GM21390 (cell line): ENCODE measurements at regions not wholly inside any gene's neighbourhood (a gene's known extent, or its start where the extent isn't known, plus 50 kb on each side); places are given as distances from the start of the nearest gene placed in this dataset.
"Not testable (repeated sequence)": the region's sequence is repeated elsewhere in the genome, so short reads cannot be mapped to it uniquely, and the experiment has no call there.

ENCODE experiments used
- ATAC-seq: cut with Tn5 transposase; IDR thresholded peaks from one replicate; pipeline ENCODE4 v1.9.1; 2021; ENCODE audit not compliant: unreplicated experiment

DNA sequence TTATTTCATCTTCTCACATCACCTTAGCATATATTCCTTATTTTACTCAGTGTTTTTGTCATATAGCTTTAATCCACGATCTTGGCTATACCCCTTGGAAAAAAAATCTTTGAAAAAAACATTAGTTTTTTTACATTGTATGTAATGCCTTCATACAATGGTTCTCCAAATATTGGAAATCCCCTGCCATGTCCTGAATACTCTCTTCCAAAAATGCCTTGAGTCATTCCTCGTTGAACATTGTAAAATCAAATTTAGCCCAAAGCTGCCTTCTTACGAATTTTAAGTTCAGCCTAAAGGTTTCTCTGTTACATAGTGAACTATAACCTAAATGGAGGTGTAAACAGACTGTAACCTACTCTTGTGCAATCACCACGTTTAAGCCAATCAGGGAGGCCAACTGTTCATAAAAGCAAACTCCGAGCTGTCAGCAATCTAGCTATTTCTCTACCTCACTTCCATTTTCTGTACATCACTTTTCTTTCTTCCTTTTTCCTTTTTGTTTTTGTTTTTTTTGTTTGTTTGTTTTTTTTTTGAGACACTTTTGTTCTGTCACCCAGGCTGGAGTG lies 140.1 kb downstream of the ANXA2 start:
- ATAC-seq: no peak

DNA sequence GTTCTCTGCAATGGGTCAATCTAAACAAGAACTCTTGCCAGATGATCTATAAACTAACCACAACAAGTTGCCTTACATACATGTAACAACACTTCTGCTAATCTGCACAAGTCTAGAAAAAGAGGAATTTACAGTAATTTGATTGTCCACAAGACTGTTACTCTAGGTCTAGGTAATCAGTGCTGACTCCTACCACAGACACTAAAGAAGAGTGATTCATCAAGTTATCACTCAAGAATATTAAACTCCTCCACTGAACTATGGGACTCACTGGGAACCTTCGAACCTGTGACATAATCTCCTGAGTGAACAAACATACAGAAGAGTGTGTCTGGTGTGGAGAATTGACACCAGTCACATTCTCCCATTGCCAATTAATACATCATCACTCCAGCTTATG lies 138.3 kb downstream of the ANXA2 start:
- no peak for ATAC-seq

DNA sequence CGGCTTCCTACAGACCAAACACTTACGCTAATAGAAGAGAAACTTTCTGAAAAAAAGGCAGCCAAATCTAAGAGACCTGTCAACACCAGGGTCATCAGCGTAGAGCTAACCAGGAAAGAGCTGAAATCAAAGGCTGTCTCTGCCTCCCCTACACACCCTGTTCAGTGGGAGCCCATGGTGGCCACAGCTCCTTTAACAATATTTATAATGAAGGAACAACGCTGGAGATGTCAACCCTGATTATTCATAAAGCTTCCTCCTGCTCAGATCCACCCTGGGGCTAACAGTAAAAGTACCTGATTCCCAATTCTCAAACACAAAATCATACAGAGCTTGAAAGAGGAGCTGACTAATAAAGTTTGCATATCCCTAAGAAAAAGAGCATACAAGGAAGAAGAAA lies 133.7 kb downstream of the ANXA2 start:
- ATAC-seq: no peak

GRCh38 chr15:60264566-60264965 lies 133.2 kb downstream of the ANXA2 start:
- no peak for ATAC-seq

DNA sequence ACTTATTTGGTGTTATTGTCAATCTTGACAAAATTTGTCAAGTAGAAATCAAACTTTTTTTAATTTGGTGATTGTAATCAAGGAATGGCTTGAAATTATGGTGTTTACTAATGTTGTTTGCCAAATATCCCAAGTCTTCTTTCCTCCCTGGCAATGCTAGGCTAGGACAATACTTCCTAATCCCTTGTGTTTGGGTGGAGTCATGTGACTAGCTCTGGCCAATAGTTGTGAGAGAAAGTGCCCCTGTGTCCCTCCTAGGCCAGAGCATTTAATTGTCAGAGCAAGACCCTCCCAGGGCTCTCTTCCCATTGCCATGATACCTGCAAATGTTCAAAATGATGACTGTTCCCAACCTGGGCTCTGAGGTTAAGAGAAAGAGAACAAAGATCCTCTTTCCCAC lies 132.7 kb downstream of the ANXA2 start:
- ATAC-seq: no peak

GRCh38 chr15:60272623-60273022 lies 125.2 kb downstream of the ANXA2 start:
- no peak for ATAC-seq

- no peak for ATAC-seq
Measured at GRCh38 chr15:60275624-60276023, 122.2 kb downstream of the ANXA2 start.

- ATAC-seq: no peak
Measured at GRCh38 chr15:60278879-60279278, 118.9 kb downstream of the ANXA2 start.

GRCh38 chr15:60280259-60280658 lies 117.5 kb downstream of the ANXA2 start:
- no peak for ATAC-seq

DNA sequence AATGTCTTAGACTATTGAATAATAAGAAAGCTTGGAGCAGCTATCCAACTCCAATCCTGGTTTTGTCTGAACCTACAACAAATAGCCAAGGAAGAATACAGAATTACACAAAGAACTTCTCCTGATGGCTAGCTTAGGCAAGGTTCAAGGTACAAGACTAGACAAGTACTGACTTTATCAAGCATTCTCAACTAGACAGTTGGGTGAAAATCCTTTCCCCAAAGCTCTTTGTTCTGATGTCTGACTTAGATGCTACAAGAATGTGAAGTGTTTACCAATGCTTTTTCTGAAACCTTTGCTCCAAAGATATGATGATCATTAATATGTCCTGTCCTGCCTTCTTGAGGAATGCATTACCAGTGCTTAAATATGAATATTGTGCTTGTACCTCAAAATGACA lies 113.8 kb downstream of the ANXA2 start:
- ATAC-seq: no peak

DNA sequence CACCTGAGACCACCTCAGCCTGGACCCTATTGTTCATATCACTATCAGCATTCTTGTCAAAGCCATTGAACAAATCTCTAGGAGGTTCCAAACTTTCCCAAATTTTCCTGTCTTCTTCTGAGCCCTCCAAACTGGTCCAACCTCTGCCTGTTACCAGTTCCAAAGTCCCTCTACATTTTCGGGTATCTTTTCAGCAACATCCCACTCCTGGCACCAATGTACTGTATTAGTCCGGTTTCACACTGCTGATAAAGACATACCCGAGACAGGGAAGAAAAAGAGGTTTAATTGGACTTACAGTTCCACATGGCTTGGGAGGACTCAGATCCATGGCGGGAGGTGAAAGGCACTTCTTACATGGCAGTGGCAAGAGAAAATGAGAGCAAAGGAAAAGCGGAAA lies 101.9 kb downstream of the ANXA2 start:
- not testable (repeated sequence) for ATAC-seq

DNA sequence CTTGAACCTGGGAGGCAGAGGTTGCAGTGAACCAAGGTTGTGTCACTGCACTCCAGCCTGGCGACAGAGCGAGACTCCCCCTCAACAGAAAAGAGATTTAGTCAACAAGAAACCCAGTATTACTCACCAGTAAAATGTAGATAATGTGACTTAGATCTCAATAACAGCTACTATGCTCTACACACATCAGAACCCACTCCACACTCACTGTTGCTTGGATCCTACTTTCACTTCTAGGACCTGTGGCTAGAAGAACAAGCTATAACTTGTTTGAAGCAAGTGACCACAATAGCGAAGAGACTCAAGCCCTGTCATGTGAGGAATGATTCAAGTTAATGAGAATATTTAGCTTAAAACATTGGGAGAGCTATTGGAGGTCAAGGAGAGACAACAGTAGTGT lies 100.7 kb downstream of the ANXA2 start:
- no peak for ATAC-seq
